A549 (cell line): ENCODE measurements at regions not wholly inside any gene's neighbourhood (a gene's known extent, or its start where the extent isn't known, plus 50 kb on each side); places are given as distances from the start of the nearest gene placed in this dataset.

Source experiments
- ATAC-seq, 2 experiments: fragments of 200-7000 bp in 1 of 2; fragments of >200 bp in 1 of 2; cut with Nextera tagmentation in 1 of 2; cut with Tn5 transposase in 1 of 2; 3 replicates each; pipeline versions ENCODE4 v1.8.0 to v1.9.1; 2018 to 2020; ENCODE audit warnings: mild to moderate bottlenecking in 1 of 2, moderate library complexity in 1 of 2
- CTCF ChIA-PET: fragments of 300-600 bp; sonication (Branson Sonifier 250); formaldehyde crosslinking; extraction: SDS; loops from one replicate; lab custom pipeline; 2021; ENCODE audit warnings: antibody characterized with exemption, inconsistent platforms; lab: Yijun Ruan, JAX
- POLR2A ChIA-PET: fragments of 350-600 bp; formaldehyde crosslinking; extraction: SDS; loops from one replicate; lab custom pipeline; 2021; ENCODE audit warnings: antibody characterized with exemption, inconsistent platforms; lab: Yijun Ruan, JAX
- DNase-seq, 2 experiments: peaks; one replicate each; pipeline versions ENCODE4 v3.0.0 to v3.0.0-alpha.2; 2011 to 2016; ENCODE audit warnings: low read depth in 1 of 2, low spot score in 1 of 2
- FAIRE-seq: peaks from 2 replicates; lab custom pipeline; 2011; peaks lifted over from hg19 to GRCh38; lab: Jason Lieb, UNC
- H3K27ac ChIP-seq, 2 experiments: fragments of >200 bp; sonication (Bioruptor Twin); formaldehyde crosslinking; 3 replicates each; pipeline ENCODE4 v1.5.1; 2016 to 2017
- H3K4me1 ChIP-seq: fragments of >200 bp; sonication (Bioruptor Twin); formaldehyde crosslinking; 3 replicates; pipeline ENCODE4 v1.6.1; 2016
- H3K4me2 ChIP-seq: fragments of >200 bp; sonication (Bioruptor Twin); formaldehyde crosslinking; 3 replicates; pipeline ENCODE4 v1.6.1; 2016
- H3K4me3 ChIP-seq: fragments of >200 bp; sonication (Bioruptor Twin); formaldehyde crosslinking; 3 replicates; pipeline ENCODE4 v1.5.1; 2016
- H3K9me3 ChIP-seq: fragments of >200 bp; sonication (Bioruptor Twin); formaldehyde crosslinking; 3 replicates; pipeline ENCODE4 v1.6.1; 2016
- ATOH8 ChIP-seq: fragments of 250-450 bp; sonication (Bioruptor Pico); IDR thresholded peaks from 2 replicates; pipeline ENCODE4 v1.5.0; 2020; ENCODE audit warnings: low read depth, mild to moderate bottlenecking, moderate library complexity
- CEBPB ChIP-seq, 2 experiments: fragments of >200 bp in 1 of 2; sonication (Bioruptor Twin) in 1 of 2; formaldehyde crosslinking in 1 of 2; IDR thresholded peaks; 2 replicates each; pipeline ENCODE4 v1.6.1; 2012 to 2016
- E2F6 ChIP-seq: IDR thresholded peaks from 2 replicates; pipeline ENCODE4 v1.6.1; 2012; ENCODE audit warnings: low read depth, borderline replicate concordance
- ELK1 ChIP-seq: fragments of 150-350 bp; IDR thresholded peaks from 2 replicates; pipeline ENCODE4 v1.6.1; 2014; ENCODE audit warnings: low read depth, mild to moderate bottlenecking, low read length
- HDAC2 ChIP-seq: fragments of 200-600 bp; sonication (generic); IDR thresholded peaks from 2 replicates; pipeline ENCODE4 v1.6.1; 2016
- HEYL ChIP-seq: fragments of 250-450 bp; sonication (Bioruptor Pico); IDR thresholded peaks from 2 replicates; pipeline ENCODE4 v1.8.0; 2021; ENCODE audit warnings: mild to moderate bottlenecking, moderate library complexity
- HOXB13 ChIP-seq: fragments of 250-450 bp; sonication (Bioruptor Pico); IDR thresholded peaks from 2 replicates; pipeline ENCODE4 v1.5.0; 2020; ENCODE audit warnings: low read depth, mild to moderate bottlenecking, moderate library complexity
- HOXB5 ChIP-seq: fragments of 250-450 bp; sonication (Bioruptor Pico); IDR thresholded peaks from 2 replicates; pipeline ENCODE4 v1.5.0; 2020; ENCODE audit warnings: mild to moderate bottlenecking, moderate library complexity
- JUN ChIP-seq, 2 experiments: fragments of >200 bp; sonication (Bioruptor Twin); formaldehyde crosslinking; IDR thresholded peaks; 2 replicates in 1 of 2; 3 replicates in 1 of 2; pipeline ENCODE4 v1.6.1; 2016 to 2017
- JUNB ChIP-seq: fragments of >200 bp; sonication (Bioruptor Twin); formaldehyde crosslinking; IDR thresholded peaks from 2 replicates; pipeline ENCODE4 v1.6.1; 2016
- MAFK ChIP-seq: fragments of 450-650 bp; IDR thresholded peaks from 2 replicates; pipeline ENCODE4 v1.6.1; 2014; ENCODE audit not compliant: partially characterized antibody
- MAZ ChIP-seq: fragments of 150-350 bp; IDR thresholded peaks from 2 replicates; pipeline ENCODE4 v1.6.1; 2014; ENCODE audit warnings: antibody characterized with exemption, low read depth, low read length, borderline replicate concordance
- MYC ChIP-seq: IDR thresholded peaks from 2 replicates; pipeline ENCODE4 v1.6.1; 2012; ENCODE audit warnings: mild to moderate bottlenecking, inconsistent platforms, low read length, improper control_type of control experiment, borderline replicate concordance
- NPAS2 ChIP-seq: fragments of 250-450 bp; sonication (Bioruptor Pico); IDR thresholded peaks from 2 replicates; pipeline ENCODE4 v1.8.0; 2022; ENCODE audit warnings: mild to moderate bottlenecking, moderate library complexity, borderline replicate concordance
- NR3C1 ChIP-seq: fragments of >200 bp; sonication (Bioruptor Twin); formaldehyde crosslinking; IDR thresholded peaks from 3 replicates; pipeline ENCODE4 v1.6.1; 2017
- POLR2A ChIP-seq: IDR thresholded peaks from 2 replicates; pipeline ENCODE4 v1.6.1; 2012; ENCODE audit warnings: mild to moderate bottlenecking, low read length
- RARB ChIP-seq: fragments of 250-450 bp; sonication (Bioruptor Pico); IDR thresholded peaks from 2 replicates; pipeline ENCODE4 v1.8.0; 2021; ENCODE audit warnings: mild to moderate bottlenecking, moderate library complexity
- RCOR1 ChIP-seq: fragments of 150-350 bp; IDR thresholded peaks from 2 replicates; pipeline ENCODE4 v1.6.1; 2014; ENCODE audit warnings: antibody characterized with exemption, low read length, low read depth
- REST ChIP-seq: fragments of 200-600 bp; sonication (generic); IDR thresholded peaks from 2 replicates; pipeline ENCODE4 v1.6.1; 2016; ENCODE audit warnings: antibody characterized with exemption, mild to moderate bottlenecking, moderate library complexity
- SREBF2 ChIP-seq: fragments of 450-650 bp; IDR thresholded peaks from 2 replicates; pipeline ENCODE4 v1.6.1; 2014; ENCODE audit warnings: mild to moderate bottlenecking, moderate library complexity
- TFCP2L1 ChIP-seq: fragments of 250-450 bp; sonication (Bioruptor Pico); IDR thresholded peaks from 2 replicates; pipeline ENCODE4 v1.5.0; 2021; ENCODE audit warnings: mild to moderate bottlenecking
- ZC3H11A ChIP-seq: fragments of 450-650 bp; IDR thresholded peaks from 2 replicates; pipeline ENCODE4 v1.6.1; 2014; ENCODE audit warnings: antibody characterized with exemption, mild to moderate bottlenecking
- WGBS: methylation state at CpG from one replicate; pipeline ENCODE4 v1.1.6; 2017; ENCODE audit errors: missing lambda C conversion rate; 5-methylcytosine and 5-hydroxymethylcytosine counted together

- DNase-seq: no peak
- POLR2A ChIA-PET: no interaction called here
- ATAC-seq: no peak
- Histone ChIP-seq H3K9me3 (no peaks in the 10 kb centered on the region), H3K27ac (no peak overlapping the region), H3K4me1 (peaks cover 4% of the 10 kb centered on the region; the same call in 1 of the 3 replicates), H3K4me2 (no peak overlapping the region), H3K4me3 (no peak overlapping the region)
- CTCF ChIA-PET: interaction anchor here (0.7 to 3.5 kb wide), 3 partner anchors 20 to 266 kb away, joined by 3 to 8 read pairs (median 3); no protein-coding TSS in a partner anchor
- no peak for FAIRE-seq
- WGBS: 61% methylated on average over 2 of the region's 2 CpGs
- TF ChIP-seq JUN (IDR thresholded peaks at IDR 0.05): no peak
- no peak for TF ChIP-seq MAZ
- TF ChIP-seq RARB (CRISPR knock-in tag): no peak
- TF ChIP-seq POLR2A: no peak
- no peak for TF ChIP-seq RCOR1
- no peak for TF ChIP-seq HDAC2
- no peak for TF ChIP-seq ZC3H11A
- TF ChIP-seq ATOH8 (CRISPR knock-in tag): no peak
- no peak for TF ChIP-seq MYC
- TF ChIP-seq, all 56 proteins: peak for 0
Observed at GRCh38 chr11:8749202-8749601, 66.6 kb downstream of the RPL27A start.

- DNase-seq (no peak), FAIRE-seq (no peak), ATAC-seq (no peak)
- ChIA-PET POLR2A (no interaction called here), CTCF (no interaction called here)
- Histone ChIP-seq H3K4me2 (no peak overlapping the region), H3K4me3 (no peak overlapping the region), H3K9me3 (no peaks in the 10 kb centered on the region), H3K27ac (no peak overlapping the region), H3K4me1 (peaks cover 12% of the 10 kb centered on the region; the same call in 2 of the 3 replicates)
- TF ChIP-seq MAFK (no peak), NR3C1 (no peak), SREBF2 (no peak), JUNB (no peak), HOXB5 (CRISPR knock-in tag) (no peak), TFCP2L1 (CRISPR knock-in tag) (no peak), NPAS2 (no peak), ELK1 (no peak), E2F6 (no peak), REST (no peak), HOXB13 (CRISPR knock-in tag) (no peak), HEYL (CRISPR knock-in tag) (no peak), CEBPB (IDR thresholded peaks at IDR 0.05) (no peak)
- 79% methylated on average over 1 of the region's 1 CpG for WGBS
Observed at GRCh38 chr11:8754241-8754640, 71.6 kb downstream of the RPL27A start.
